Myocyte (in vitro differentiated cells): ENCODE measurements at regions not wholly inside any gene's neighbourhood (a gene's known extent, or its start where the extent isn't known, plus 50 kb on each side); places are given as distances from the start of the nearest gene placed in this dataset.
"Not testable (repeated sequence)": the region's sequence is repeated elsewhere in the genome, so short reads cannot be mapped to it uniquely, and the experiment has no call there.

Experiments used
- DNase-seq: peaks from one replicate; pipeline ENCODE4 v3.0.0-alpha.2; 2012; ENCODE audit warnings: low read depth

DNA sequence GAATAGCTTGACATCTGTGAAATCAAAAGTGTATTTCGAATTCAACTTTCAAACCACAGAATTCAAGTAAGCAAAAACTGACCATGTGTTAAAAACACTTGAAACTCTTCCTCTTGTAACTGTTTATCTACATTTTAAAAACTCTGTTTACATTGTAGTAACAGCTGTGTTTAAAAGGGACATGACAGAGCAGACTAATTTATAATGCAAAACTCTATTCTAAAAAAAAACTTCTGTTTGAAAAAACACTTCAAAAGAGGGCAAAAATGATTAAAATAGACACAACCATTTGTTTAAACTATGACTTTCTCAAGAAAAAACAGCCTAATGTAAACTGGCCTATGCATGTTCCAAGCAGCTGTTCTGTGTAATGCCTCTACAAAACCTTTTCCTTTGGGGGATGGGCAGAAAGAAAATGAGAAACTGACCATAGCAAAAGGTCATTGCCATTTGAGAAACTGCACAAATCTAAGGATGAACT, 149.1 kb upstream of the HMGA2 start:
- peak; percentile 39 for DNase-seq

DNA sequence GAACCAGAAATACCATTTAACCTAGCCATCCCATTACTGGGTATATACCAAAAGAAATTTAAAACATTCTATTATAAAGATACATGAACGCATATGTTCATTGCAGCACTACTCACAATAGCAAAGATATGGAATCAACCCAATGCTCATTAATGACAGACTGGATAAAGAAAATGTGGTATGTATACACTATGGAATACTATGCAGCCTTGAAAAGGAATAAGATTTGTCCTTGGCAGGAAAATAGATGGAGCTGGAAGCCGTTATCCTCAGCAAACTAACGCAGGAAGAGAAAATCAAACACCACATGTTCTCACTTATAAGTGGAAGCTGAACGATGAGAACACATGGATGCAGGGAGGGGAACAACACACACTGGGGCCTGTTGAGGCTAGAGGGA, 146.1 kb upstream of the HMGA2 start:
- not testable (repeated sequence) for DNase-seq

DNA sequence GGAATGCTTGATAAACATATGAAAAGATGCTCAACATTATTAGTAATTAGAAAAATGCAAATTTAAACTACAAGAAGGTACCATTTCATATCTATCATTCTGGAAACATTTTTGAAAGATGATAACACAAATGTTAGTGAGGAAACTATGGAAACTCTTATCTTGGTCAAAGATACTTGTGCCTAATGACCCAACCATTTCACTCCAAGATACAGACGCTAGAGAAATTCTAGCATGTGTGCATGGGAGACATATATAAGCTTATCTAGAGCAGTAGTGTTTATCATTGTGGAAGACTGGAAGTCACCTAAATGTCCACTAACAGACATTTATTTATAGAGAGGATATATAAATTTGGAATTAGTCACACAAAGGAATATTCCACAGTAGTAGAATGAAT, 143.1 kb upstream of the HMGA2 start:
- DNase-seq = no peak

DNA sequence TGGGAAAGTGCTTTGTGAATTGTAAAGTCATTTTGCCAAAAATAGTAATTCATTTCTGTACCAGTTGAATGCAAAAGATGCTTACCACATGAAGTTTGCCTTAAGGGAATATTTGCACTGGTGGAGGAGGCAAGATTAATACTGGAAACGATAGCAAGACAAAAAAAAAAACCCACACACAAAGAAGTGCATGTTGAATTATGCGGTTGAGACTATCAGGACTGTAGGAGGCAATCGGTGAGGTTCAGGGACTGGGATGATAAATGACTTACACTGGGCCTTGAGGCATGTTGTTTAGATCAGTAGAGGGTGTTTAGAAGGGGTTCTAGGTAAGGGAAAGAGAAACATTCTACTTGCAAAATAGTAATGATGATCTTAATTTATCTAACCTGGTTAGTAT, 142.2 kb upstream of the HMGA2 start:
- DNase-seq = no peak

DNA sequence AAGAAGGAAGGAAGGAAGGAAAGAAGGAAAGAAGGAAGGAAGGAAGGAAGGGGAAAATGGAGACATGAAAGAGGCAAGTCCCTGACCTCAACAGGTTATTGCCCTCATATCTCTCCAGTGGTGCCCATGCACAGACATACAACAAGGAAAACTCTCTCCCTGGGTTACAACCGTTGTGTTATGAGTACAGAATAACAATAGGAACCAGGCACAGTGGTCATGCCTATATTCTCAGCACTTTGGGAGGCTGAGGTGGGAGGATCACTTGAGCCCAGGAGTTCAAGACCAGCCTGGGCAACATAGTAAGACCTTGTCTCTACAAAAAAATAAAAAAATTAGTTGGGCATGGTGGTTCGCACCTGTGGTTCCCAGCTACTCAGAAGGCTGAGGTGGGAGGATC, 139.4 kb upstream of the HMGA2 start:
- DNase-seq = no peak

DNA sequence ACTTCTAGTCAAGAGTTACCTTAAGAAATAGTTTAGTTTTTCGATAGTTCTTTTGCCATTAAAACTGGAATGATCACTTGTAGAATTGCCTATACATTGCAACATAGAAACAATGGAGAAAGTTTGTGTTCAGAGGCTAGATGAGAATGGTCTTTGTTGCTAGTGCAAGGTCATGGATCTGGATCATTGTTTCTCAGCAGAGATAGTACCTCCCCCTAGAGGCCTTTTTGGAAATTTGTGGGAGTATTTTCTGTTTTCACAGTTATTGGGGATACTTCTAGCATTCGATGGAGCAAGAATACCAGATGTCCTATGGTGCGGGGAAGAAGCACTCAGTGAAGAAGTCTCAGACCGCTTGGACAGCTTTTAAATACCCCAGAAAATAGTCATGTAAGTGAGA, 138.8 kb upstream of the HMGA2 start:
- DNase-seq = peak; percentile 53

DNA sequence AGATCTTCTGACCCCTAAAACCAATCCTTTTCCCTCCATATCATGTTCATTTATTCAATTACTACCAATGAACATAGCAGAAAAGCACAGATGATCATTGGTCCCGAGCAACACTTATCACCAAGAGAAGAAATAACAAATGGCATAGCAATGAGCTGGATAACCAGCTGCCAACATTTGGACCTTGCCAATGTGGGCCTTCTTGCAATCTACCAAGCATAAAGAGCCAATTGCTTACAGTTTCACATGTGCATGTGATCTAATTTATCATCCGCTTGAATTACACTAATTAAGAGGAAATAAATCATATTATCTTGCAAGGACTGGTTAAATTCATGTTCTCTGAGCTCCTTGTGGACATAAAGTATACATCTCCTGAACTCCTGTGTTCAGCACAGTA, 134.8 kb upstream of the HMGA2 start:
- no peak for DNase-seq

DNA sequence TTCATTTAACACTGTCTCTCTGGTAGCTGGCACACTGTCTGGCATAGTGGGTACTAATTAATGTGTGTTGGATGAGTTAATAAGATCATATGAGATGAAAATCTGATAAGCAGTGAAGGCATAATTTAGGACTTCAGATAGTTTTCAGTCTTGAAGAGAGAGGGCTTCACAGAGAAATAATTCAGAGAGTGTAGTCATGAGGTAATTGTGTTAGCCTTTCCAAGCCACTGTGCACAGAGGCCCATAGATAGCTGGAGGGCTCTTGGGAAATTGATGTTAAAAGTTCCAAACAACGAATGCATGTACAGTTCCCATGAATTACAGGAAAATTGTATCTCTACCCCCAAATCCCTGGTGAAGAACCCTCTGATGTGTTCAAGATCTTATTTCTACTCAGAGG, 133.8 kb upstream of the HMGA2 start:
- DNase-seq = no peak

DNA sequence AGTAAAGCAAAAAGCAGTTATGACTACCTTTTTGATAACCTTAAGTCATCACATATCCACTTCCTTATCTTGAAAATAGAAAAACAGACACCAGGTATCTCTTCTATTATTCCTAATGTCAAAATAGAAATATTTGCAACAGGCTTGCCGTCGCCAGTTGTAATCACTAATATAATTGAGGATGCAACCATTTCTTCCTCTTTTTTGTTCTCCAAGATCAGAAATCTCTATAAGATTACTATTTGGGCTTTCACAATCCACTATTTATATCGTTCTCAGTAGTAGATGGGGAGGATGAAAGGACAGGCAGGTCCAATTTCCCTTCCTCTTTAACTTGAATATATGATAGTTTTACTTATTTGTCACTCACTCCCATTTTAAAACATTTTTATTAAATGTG, 130.2 kb upstream of the HMGA2 start:
- no peak for DNase-seq

DNA sequence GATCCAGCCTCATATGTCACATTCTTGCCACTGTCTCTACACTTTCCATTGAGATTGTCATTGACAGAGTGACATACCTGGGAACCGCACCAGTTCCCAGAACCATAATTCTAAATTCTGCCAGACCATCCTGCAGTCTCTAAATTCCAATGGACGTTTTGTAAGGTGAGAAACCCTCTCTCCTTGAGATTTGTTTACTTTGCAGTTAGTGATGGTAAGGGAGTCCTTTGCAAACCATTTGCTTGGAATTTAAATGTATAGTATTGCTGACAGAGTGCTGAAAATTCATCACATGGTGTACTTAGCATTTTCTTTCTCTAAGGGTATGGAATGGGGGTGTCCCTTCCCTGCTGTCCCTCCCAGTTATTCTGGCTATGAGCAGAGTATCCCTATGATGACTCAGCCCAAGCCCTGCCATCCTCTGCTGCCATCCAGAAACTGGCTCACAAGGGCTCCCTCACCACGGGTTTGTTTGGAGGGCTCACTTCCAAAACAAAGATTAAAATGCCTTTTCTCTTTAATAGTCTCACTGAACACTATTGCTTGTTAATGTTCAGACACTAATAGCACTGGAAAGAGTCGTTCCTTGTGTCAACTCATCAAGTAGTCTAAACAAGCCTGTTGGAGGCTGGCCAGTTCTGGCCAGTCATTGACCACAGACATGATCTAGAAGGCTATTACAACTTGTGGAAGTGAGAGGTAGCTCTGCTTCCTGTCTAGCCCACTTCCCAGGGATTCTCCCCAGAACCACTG, 129.0 kb upstream of the HMGA2 start:
- peak; percentile 92 for DNase-seq

DNA sequence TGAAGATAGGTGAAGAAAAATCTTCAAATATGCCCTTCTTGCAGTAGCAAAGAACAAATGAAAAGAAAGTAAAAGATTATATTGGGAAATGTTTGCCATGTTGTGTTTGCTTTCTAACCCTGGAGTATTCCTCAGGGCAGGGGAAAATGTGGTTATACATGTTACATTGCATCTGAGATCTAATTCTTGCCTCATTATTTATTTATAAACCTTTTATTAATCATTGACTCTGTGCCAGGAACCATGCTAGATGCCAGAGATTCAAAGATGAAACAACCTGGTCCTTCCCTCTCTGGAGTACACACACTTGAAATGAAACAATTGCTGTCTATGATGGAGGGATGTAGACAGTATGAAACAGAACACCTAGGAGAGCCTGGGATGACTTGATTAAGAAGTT, 128.1 kb upstream of the HMGA2 start:
- DNase-seq = no peak

DNA sequence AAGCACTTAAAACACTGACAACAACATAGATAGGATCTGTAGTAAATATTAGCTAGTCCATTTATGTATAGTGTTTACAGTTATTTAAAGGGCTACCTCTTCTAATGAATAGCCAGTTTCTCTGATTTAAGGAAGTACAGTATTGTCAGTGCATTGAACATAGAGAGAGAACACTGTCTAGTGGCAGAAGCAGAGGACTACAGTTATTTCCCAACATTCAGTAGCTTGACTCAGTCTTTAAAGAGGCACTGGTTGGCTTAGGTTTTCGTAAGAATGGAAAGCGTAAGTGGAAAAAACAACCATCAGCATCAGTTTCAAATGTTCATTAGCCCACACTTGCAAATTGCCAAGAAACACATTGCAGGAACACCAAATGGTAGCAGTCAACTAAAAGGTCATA, 125.0 kb upstream of the HMGA2 start:
- peak; percentile 17 for DNase-seq

DNA sequence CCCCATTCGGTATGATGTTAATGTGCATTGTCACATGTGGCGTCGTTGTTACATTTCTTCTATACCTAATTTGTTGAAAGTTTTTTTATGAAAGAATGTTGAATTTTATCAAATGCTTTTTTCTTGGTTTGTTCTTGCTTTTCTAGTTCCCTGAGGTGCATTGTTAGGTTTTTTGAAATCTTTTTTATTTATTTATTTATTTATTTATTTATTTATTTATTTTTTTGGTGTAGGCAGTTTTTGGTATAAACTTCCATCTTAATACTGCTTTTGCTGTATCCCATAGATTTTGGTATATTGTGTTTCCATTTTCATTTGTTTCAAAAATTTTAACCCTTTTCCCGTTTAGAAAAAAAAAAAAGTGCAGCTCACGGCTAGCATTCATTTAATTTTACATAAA, 121.1 kb upstream of the HMGA2 start:
- no peak for DNase-seq

DNA sequence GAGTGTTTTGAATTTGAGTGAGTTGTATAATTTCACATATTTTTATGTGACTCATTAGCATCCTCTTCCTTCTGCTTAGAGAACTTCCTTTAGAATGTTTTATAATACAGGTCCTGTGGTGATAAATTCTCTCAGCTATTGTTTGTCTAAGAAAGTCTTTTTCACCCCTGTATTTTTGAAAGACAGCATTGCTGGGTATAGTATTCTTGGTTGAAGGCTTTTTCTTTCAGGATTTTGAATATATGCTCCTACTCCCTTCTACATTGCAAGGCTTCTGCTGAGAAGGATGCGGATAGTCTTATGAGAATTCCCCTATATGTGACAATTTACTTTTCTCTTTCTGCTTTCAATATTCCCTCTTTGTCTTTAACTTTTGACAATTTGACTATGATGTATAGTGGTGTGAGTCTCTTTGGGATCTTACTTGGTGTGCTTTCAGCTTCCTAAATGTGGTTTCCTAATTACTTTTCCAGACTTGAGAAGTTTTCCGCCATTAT, 118.9 kb upstream of the HMGA2 start:
- DNase-seq = no peak

DNA sequence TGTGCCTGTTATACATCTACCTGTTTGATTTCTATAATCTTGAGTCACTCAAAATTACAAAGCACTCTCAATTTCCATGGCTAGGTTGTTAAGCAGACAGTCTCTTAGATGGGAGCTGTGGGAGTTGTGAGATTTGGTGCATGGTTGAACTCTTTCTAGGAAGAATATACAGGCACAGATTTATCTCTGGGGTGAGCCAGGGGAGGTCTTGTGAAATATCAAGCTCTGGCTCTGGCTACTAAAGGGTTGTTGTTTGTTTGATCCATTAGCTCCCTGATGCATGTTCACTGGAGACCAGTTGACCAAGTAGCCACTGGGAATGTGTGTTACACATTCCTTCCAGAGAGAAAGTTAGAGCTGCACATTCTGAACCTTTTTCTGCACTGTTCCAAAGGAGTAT, 117.2 kb upstream of the HMGA2 start:
- no peak for DNase-seq

DNA sequence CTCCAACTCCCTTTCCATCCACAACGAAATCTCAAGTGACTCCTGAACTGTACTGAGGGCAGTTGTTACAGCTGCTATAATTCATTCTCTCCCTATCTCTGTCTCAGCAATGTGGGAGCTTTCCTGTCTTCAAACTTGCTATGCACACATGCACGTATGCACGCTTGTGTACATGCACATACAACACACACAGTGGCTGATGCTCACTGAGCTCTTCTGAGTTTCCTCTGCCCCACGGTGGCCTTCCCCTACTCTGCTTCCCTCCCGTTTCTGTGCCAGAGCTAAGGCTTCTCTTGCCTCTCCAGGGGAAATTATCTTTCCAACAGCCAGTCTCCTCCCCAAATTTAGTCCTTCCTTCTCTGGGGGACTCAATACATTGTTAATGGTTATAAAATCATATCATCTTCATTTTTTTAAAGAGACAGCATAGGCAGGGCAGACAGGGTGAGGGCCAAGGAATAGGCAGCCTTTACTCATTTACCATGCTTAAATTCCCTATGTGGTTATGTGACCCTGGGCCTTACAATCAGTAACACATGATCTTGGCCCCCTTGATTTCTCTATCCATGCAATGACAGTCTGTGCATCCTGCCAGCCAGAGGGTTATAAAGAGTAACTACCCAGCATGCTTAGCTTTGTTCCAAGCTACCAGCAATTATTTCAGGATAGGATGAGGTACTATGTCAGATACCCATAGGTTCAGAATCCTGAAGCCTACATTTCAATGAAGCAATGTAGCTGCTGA, 111.9 kb upstream of the HMGA2 start:
- DNase-seq = no peak

DNA sequence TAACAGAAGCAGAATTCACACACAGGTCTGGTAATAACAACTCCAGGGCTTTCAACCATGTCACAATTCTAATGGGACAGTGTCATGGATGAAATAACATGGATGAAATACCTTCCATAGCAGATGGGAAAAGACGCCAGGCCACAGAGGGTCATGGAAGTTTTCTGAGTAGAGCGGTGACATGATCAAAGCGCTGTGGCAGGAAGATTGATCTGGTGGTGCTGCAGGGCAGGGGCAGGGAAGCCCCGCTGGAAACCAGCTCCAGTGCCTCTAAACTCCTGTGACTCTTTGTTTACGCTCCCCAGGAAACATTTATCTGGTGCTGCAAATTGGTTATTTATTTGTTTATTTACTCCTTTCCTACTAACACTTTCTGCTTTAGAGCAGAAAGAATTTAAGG, 108.3 kb upstream of the HMGA2 start:
- no peak for DNase-seq

DNA sequence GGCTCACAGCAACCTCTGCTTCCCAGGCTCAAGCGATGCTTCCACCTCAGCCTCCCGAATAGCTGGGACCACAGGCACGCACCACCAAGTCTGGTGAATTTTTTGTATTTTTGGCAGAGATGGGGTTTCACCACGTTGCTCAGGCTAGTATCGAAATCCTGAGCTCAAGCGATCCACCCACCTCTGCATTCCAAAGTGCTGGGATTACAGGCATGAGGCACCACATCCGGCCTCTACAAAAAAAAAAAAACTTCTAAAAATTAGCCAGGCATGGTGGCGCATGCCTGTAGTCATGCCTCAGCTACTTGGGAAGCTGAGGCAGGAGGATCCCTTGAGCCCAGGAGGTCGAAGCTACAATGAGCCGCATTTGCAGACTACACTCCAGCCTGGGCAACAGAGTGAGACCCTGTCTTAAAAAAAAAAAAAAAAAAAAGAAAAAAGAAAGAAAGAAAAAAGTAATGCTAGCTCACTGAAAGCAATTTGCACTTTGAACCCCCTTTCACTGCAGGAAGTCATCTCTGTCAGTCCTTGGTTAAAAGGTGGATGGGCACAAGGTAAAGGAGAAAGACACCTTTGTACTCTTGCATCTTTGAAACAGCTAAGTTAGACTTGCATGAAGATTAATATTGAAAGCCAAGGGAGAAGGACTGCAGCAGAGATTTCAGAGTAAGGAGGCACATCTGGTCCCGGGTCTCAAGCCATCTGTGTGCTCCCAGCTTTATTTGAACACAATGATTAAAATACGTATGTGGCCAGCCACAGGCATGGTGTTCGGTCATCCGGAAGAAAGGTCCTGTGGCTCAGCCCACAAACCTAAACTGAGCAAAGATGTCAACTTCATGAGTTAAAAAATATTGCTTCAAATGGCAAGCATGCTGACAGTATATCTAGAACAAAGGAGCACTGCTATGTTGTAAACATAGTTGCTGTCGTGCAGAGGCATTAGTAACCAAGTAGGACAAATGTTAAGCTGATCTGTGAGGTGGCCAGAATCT, 103.8 kb upstream of the HMGA2 start:
- DNase-seq = peak; percentile 57

DNA sequence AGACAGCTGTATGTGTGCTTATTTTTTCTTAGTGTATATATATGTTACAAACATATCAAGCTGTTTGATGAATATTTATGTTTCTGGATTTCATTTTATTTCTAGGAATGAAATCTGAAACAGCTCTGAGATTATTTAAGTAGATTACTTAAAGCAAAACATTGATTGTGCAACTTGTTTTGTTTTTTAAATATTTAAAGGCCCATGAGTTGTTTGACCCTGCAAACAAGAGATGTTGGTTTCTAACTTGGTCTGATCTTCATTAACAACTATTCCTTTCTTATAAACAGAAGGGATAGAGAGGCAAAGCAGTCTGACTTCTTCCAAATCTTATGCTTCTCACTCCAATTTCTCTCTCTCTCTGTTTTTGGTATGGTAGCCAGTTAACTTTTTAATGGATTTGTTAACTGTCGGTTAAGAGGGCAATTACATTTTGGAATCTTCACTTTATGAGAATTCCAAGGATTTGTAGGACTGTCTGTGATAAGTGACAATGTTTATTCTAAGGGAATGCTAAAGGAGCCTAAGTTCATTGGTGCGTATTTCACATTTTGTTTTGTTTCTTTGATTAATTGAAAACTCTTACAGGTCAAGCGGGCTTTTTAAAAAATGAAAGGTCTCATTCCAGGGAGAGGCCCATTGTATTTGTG, 102.6 kb upstream of the HMGA2 start:
- DNase-seq = no peak

DNA sequence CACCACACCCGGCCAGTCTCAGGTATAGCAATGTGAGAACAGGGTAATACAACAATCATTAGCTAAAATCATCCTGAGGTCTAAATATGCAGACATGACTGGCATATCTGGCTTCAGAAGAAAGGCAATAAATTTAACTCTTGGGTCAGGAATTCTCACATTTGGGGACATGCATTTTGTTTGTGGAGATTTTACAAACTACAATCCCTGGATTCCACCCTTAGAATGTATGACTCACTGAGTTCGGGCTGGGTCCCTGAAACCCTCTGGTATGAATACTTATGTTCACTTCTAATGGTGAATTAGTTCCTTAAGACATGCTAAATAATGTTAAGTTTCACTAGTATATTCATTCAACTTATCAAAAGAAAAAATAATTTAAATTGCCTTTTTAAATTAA, 98.9 kb upstream of the HMGA2 start:
- peak; percentile 13 for DNase-seq

DNA sequence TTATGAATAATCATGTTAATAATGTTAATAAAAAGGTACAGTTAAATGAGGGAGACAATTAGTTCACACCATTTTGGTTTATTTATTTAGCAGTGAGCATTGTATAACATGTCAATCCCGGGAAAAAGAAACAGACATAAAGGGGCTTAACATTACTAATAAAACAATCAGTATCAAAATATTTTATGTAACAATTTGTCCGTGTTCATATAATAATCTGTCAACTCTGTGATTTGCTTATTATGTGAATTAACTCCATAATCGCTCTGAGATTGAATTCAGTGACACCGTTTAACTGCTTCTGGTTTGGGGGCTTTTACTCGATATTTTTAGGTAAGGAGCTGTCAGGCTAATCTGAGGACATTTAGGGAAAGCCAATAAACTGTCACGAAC, 95.8 kb upstream of the HMGA2 start:
- no peak for DNase-seq
